ENCODE measurements at regions not wholly inside any gene's neighbourhood (a gene's known extent, or its start where the extent isn't known, plus 50 kb on each side); places are given as distances from the start of the nearest gene placed in this dataset.

- CTCF ChIA-PET = no interaction called here
- no peaks in the 10 kb centered on the region for H3K9me3 ChIP-seq (ENCODE audit: control insufficient read depth, insufficient read depth, low read depth, low read length)
- H3K4me1 ChIP-seq (ENCODE audit: control insufficient read depth, insufficient read depth, low read length) = no peaks in the 10 kb centered on the region
- POLR2A ChIA-PET = no interaction called here
- no peak overlapping the region for H3K4me3 ChIP-seq (ENCODE audit: low read depth, low read length)
- no peaks in the 10 kb centered on the region for H3K36me3 ChIP-seq (ENCODE audit: control insufficient read depth in 2 of 2, insufficient read depth in 1 of 2, low read length in 2 of 2)
- TF ChIP-seq ZNF580 (tag by site-specific recombination; IDR thresholded peaks at IDR 0.05) = no peak
- TF ChIP-seq HOXD13 (CRISPR knock-in tag; IDR thresholded peaks at IDR 0.05; ENCODE audit: borderline replicate concordance) = no peak
- no peak for TF ChIP-seq ZBTB8A (tag by site-specific recombination; IDR thresholded peaks at IDR 0.05)
- TF ChIP-seq GLI2 (tag by site-specific recombination; IDR thresholded peaks at IDR 0.05; ENCODE audit: borderline replicate concordance, low read depth) = no peak
- no peak for TF ChIP-seq ZNF561 (tag by site-specific recombination; IDR thresholded peaks at IDR 0.05; ENCODE audit: borderline replicate concordance)
- no peak for TF ChIP-seq CTCF (tag by site-specific recombination; IDR thresholded peaks at IDR 0.05)
- TF ChIP-seq ZNF138 (tag by site-specific recombination; IDR thresholded peaks at IDR 0.05; ENCODE audit: borderline replicate concordance) = no peak
- TF ChIP-seq OSR2 (tag by site-specific recombination; IDR thresholded peaks at IDR 0.05) = no peak
- TF ChIP-seq, protein P1, sequence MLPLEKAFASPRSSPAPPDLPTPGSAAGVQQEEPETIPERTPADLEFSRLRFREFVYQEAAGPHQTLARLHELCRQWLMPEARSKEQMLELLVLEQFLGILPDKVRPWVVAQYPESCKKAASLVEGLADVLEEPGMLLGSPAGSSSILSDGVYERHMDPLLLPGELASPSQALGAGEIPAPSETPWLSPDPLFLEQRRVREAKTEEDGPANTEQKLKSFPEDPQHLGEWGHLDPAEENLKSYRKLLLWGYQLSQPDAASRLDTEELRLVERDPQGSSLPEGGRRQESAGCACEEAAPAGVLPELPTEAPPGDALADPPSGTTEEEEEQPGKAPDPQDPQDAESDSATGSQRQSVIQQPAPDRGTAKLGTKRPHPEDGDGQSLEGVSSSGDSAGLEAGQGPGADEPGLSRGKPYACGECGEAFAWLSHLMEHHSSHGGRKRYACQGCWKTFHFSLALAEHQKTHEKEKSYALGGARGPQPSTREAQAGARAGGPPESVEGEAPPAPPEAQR (tag by site-specific recombination; IDR thresholded peaks at IDR 0.05) = no peak
- TF ChIP-seq WT1 (tag by site-specific recombination; IDR thresholded peaks at IDR 0.05) = no peak
- no peak overlapping the region for H3K27ac ChIP-seq (ENCODE audit: extremely low read depth, low read depth, low read length)
Observed at GRCh38 chr9:28970241-28970654, 1397.0 kb upstream of the C9orf72 start.

DNA sequence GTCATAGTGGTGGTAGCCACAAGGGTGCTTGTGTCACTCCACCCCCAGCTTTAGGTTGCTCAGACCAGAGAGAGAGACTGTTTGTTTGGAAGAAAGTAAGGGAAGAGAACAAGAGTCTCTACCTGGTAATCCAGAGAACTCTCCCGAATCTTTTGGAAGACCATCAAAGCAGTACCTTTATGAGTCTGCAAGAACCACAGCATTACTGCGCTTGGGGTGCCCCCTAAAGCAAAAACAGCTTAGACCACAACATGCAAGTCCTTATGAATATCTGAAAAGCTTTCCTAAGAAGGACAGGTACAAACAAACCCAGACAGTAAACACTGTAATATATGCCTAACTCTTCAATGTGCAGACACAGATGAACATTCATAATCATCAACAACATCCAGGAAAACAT, 1398.6 kb upstream of the C9orf72 start:
- H3K9me3 ChIP-seq (ENCODE audit: control insufficient read depth, insufficient read depth, low read depth, low read length) = no peaks in the 10 kb centered on the region
- CTCF ChIA-PET = no interaction called here
- no peaks in the 10 kb centered on the region for H3K4me1 ChIP-seq (ENCODE audit: control insufficient read depth, insufficient read depth, low read length)
- no peak overlapping the region for H3K4me3 ChIP-seq (ENCODE audit: low read depth, low read length)
- no peaks in the 10 kb centered on the region for H3K36me3 ChIP-seq (ENCODE audit: control insufficient read depth in 2 of 2, insufficient read depth in 1 of 2, low read length in 2 of 2)
- TF ChIP-seq ZNF747 (tag by site-specific recombination; IDR thresholded peaks at IDR 0.05) (no peak), ZNF585B (tag by site-specific recombination; IDR thresholded peaks at IDR 0.05) (no peak), ZNF280C (tag by site-specific recombination; IDR thresholded peaks at IDR 0.05) (no peak), ZNF624 (tag by site-specific recombination; IDR thresholded peaks at IDR 0.05) (no peak), ZNF23 (tag by site-specific recombination; IDR thresholded peaks at IDR 0.05; ENCODE audit: borderline replicate concordance) (no peak), ZNF626 (tag by site-specific recombination; IDR thresholded peaks at IDR 0.05) (no peak), ZFP37 (tag by site-specific recombination; IDR thresholded peaks at IDR 0.05) (no peak), ZNF792 (tag by site-specific recombination; IDR thresholded peaks at IDR 0.05) (no peak), YY1 (tag by site-specific recombination; IDR thresholded peaks at IDR 0.05) (no peak)
- TF ChIP-seq, protein P2, sequence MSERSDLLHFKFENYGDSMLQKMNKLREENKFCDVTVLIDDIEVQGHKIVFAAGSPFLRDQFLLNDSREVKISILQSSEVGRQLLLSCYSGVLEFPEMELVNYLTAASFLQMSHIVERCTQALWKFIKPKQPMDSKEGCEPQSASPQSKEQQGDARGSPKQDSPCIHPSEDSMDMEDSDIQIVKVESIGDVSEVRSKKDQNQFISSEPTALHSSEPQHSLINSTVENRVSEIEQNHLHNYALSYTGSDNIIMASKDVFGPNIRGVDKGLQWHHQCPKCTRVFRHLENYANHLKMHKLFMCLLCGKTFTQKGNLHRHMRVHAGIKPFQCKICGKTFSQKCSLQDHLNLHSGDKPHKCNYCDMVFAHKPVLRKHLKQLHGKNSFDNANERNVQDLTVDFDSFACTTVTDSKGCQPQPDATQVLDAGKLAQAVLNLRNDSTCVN (tag by site-specific recombination; optimal IDR thresholded peaks at IDR 0.05) = no peak
- TF ChIP-seq, protein P3, sequence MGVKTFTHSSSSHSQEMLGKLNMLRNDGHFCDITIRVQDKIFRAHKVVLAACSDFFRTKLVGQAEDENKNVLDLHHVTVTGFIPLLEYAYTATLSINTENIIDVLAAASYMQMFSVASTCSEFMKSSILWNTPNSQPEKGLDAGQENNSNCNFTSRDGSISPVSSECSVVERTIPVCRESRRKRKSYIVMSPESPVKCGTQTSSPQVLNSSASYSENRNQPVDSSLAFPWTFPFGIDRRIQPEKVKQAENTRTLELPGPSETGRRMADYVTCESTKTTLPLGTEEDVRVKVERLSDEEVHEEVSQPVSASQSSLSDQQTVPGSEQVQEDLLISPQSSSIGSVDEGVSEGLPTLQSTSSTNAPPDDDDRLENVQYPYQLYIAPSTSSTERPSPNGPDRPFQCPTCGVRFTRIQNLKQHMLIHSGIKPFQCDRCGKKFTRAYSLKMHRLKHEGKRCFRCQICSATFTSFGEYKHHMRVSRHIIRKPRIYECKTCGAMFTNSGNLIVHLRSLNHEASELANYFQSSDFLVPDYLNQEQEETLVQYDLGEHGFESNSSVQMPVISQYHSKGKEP (tag by site-specific recombination; IDR thresholded peaks at IDR 0.05) = no peak
- TF ChIP-seq, protein P4, sequence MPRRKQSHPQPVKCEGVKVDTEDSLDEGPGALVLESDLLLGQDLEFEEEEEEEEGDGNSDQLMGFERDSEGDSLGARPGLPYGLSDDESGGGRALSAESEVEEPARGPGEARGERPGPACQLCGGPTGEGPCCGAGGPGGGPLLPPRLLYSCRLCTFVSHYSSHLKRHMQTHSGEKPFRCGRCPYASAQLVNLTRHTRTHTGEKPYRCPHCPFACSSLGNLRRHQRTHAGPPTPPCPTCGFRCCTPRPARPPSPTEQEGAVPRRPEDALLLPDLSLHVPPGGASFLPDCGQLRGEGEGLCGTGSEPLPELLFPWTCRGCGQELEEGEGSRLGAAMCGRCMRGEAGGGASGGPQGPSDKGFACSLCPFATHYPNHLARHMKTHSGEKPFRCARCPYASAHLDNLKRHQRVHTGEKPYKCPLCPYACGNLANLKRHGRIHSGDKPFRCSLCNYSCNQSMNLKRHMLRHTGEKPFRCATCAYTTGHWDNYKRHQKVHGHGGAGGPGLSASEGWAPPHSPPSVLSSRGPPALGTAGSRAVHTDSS (tag by site-specific recombination; IDR thresholded peaks at IDR 0.05) = no peak
- H3K27ac ChIP-seq (ENCODE audit: extremely low read depth, low read depth, low read length) = no peak overlapping the region
- POLR2A ChIA-PET = no interaction called here

Measured in HEK293 (cell line).